HG03025 (cell line): ENCODE measurements at regions not wholly inside any gene's neighbourhood (a gene's known extent, or its start where the extent isn't known, plus 50 kb on each side); places are given as distances from the start of the nearest gene placed in this dataset.
A peak's percentile ranks its signal among the peaks of the same experiment; 100 is the strongest.

Experiments used
- ATAC-seq: cut with Tn5 transposase; IDR thresholded peaks from one replicate; pipeline ENCODE4 v1.9.1; 2021; ENCODE audit warnings: mild to moderate bottlenecking, moderate library complexity; ENCODE audit not compliant: unreplicated experiment, low FRiP score

DNA sequence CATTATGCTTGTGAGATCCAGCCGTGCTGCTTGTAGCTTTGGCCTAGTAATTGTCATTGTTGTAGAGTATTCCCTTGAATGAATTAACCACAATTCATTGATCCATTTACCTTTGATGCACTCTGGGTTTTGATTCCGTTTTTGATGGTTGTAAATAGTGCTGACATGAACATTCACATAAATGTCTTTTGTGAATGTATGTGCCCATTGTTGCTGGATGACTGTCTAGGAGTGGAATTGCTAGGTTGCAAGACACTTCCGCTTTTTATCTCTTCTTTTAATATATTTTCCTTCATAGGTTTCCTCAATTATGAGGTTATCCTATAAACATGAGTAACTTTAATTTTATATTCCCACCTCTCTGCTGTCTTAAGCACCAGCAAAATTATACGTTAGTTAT lies 104.8 kb upstream of the CCDC68 start:
- ATAC-seq, result no peak

DNA sequence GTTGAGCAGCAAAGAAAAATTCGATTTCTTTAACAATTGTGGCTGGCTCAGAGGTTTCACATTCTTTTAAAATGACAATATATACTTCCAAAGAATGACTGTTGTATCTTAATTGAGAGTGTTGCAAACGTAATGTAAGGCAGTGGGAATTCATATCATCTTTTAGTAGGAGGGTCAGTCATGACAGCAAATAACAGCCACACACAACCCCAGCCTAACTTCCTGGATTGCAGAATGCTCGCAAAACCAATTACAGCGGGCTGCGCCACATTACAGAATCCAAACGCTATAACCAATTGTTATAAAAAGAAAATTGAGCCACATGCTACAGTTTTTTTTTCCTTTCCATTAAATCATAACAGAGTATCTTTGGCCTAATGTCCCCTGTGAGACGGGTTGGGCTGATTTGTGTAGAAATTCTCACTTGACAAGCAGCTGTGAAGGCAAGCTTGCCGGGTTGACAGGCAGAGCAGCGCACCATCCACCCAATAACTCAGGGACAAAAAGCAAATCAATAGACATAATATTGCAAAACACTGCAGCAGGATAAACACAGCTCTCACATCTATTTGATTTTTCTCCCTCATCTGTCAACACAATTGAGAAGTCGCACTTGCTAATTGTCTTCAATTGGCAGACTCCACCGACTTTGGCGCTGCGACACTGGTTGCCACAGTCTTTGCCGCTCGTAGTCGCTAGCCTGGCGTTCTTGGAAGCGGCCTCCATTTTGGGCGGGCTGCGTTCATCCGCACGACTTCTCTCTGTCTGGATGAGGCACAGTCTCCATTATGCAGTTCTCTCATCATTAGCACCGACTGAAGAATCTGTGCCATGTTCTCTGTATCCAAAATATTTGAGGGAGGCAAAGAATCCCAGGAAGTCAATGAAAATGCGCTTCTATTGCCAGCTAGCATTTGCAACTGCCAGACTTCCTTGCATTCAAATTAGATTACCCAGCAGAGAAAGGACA lies 95.0 kb upstream of the CCDC68 start:
- no peak for ATAC-seq

DNA sequence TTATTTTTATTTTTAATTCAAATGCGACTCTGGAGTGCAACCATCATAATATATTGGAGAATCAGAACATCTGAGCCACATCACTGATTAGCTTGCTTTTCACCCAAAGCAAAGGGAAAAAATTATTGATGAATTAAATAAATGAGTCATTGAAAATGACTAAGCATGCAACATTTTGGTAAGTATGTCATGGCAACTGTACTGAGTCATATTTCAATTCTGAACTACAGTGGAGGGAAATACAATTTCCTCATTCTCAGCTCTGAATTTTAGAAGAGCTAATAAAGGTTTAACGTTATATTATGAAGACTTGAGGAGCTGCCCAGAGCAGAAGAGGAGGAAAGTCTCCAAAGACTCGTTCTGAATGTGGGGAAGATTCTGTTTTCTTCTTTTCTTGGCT lies 89.6 kb upstream of the CCDC68 start:
- no peak for ATAC-seq

DNA sequence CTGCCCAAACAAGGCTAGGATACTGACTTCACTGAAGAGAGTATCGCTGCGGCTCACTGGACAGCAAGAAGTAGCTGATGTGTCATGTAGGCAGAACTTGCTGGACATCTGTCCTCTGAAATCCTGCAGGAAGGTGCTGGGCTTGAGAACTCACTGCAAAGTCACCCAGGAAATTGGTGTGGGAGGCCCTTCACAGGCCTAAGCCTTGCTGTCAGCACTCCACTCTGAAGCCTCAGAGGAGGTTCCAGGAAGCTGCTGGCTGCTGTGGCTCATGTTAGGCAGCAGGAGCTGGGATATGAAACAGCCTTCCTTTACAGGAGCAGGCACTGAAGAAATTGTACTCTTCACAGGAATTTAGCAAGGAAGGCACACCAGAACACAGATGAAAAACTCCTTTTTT lies 88.3 kb upstream of the CCDC68 start:
- ATAC-seq, result no peak

DNA sequence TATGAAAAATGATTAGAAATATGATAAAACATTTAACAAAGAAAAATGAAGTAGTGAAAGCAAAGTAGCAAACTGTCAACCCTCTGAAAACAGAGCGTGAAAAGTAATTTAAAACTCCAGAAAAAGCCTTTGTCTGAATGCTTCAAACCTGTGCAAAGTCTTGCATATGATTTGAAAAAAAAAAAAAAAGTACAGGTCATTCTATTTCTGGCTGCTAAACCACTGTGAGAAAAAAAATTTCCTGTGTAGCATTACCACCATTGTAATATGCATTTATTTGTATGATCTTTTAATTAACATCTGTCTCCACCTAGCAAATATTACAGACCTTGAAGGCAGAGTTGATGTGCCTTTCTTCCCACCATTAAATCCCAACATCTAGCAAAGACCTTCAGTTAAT lies 82.1 kb upstream of the CCDC68 start:
- ATAC-seq, result no peak

DNA sequence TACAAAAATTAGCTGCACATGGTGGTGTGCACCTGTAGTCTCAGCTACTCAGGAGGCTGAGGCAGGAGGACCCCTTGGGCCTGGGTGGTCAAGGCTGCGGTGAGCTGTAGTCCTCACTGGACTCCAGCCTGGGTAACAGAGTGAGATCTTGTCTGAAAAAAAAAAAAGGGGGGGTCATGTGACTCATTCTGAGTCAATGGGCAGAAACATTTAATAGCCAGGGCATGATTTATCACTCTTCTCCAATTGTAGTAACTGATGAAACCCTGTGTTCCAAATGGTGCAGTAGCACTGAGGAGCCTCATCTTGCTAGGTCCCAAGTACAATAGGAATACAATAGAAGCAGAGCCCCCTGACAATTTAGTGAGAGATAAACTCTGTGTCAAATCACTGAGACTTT lies 78.9 kb upstream of the CCDC68 start:
- no peak for ATAC-seq

DNA sequence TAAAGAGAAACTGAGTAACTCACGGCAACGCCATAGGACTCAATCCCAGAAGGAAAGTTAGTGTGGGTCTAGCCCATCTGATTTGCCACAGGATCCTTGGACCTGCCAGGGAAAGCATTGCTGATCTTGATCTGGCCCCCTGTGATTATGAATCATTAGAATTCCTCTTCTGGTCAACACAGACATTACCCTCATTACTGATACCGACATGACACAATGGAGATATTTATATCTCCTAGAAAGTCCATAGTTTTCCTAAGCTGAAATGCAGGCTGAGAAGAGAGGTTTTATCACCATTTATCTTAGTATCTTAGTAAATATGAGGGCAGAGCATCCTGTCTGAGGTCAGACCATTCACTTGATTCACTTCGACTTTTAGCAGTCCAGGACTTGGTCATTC lies 75.5 kb upstream of the CCDC68 start:
- ATAC-seq, result no peak

DNA sequence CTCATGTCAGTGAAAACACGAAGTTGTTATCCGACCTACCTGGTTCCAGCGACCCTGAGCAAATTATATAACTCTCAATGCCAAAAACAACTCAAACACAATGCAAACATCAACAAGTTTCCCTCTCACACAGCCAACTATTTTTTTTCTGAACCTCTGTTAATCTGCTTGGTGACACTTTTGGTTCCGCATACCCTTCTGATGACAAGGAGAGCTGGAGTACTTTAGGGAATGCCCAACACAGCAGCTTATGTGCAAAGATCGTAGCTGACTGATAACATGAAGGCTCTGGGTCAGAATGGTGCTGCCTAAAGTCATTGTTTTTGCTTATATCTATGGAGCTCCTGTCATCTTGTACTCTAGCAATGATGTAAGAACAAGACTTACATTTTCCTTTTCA lies 72.7 kb upstream of the CCDC68 start:
- ATAC-seq, result peak; percentile 57

DNA sequence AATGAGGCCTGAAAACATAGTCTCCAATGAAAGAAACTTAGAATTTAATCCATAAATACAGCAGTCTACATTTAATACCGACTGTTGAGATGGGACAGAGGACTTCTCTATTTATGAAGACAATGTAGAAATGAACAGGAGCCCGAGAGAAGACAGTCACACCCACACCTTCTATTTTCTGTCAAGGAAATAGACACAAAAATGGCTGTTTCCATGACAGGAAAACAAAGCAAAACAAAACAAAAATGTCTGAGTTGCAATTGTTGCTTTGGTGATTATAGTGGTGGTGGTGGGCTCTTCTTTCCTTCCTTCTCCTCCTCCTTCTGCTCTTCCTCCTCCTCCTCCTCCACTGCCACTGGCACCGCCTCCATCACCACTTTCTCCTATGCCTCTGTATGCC lies 72.3 kb upstream of the CCDC68 start:
- peak; percentile 24 for ATAC-seq

DNA sequence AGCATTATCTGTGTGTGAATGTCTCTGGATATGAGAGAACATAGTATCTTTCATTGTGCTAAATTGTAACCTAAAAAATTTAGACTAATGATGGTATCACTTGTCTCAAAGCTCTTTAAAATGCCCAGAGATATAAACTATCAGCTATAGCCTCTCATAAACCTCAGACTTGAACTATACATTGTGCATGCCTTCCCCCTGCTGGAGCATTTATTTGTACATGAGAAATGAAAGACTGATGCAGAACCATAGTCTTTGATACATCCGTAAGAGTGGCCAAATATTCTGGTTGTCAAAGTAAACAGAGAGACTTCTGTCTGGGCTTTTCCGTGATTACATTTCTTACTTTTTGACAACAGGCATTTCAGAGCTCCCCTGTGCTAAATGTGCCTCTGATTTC lies 71.9 kb upstream of the CCDC68 start:
- ATAC-seq, result no peak

DNA sequence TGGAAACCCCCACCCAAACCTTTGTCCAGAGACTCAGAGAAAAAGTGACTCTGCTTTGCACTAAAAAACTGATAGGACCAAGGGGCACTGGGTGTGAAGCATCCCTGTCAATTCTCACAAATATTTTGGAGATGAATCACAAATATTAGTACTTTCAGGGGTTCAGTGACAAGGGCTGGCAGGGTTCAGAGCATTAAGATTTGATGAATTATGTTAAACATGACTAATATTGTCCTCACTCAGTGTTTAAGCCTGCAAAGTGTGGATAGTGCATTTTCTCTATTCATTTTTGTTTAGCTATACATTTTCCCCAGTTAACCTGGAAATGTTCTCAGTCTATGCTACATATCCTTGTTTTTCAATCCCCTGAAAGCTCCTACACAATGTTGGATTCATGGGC lies 65.3 kb upstream of the CCDC68 start:
- no peak for ATAC-seq

DNA sequence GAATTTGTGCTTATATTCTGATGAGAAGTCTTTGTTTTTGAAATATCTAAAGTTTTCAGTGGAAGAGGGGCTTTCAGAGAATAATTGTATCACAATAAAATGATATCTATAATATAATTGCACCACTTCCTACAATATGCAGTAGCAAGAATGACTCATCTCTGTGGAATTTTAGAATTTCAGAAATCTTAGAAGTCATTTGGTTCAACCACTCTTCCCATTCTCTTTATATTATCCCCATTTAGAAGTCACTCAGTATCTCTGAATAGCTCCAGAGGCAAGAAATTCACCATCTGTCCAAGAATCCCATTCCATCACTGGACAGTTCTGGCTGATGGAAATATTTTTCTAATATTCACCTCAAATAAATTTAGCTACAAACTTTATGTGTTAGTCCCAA lies 59.3 kb upstream of the CCDC68 start:
- no peak for ATAC-seq

DNA sequence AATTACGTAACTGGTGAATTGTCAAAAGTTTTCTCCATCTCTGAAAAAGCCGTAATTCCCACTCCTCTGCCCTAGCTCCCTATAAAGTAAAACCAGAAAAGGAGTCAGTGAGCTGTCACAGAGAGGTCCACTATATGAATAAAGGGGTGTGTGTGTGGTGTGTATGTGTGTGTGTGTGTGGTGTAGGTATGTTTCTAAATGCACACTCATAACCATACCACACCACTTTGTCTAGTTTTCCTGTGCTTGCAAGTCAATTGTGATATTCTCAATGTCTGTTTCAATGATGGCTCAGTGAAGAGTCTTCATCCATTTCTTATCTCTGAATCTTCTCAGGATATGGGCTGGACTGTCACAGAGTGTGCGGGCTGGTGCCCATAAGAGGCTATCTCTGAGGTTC lies 54.8 kb upstream of the CCDC68 start:
- no peak for ATAC-seq

DNA sequence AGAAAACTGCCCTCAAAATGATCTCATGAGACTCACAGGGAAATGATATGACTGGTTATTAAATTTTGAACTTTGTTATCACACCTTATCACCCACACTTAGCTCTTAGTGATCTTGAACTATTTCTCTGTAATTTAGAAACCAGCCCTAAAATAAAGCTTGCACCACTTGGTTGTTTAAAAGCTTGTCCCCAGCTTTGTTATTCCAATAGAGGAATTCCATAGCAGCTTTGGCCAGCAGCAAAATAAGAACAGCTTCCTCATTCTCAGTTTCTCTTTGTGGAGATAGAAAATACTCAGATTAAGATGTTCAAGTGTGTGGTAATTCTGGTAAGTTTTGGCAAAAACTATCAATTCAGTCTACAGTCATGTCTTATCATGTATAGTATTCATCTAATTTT lies 54.4 kb upstream of the CCDC68 start:
- no peak for ATAC-seq

DNA sequence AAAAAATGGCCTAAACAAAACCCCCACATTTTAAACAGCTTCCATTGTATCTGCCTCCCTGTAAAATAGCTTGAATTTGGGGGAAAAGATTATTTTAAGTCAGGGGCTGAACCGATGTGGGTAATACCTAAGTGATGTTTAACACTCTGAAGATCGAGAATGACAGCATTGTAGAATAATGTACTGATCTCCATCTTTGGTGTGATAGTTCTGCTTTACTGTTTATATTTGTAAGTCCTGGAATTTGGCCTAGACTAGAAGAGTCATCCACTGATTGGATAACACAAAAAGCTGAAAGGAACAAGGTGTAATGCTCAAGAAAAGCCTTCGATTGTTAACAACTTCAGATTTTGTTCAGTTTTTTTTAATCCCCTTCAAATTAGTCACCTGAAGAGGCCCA lies 53.8 kb upstream of the CCDC68 start:
- ATAC-seq, result no peak

DNA sequence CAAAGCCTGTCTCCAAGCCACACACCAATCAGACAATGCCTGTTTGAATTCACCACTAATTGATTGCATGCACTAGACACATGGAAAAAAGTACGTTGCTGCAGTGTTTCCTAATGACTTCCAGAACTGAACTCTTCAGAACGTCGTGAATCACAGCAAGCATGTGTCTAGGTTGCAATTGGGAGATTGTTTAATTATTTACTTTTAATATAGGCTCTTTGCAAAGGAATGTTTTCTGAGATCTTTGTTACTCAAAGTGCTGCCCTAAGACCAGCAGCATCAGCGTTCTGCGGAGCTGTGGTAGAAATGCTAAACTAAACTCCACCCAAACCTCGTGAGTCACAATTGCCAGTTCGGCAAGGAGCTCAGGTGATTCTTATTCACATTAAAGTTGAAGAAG lies 52.7 kb upstream of the CCDC68 start:
- no peak for ATAC-seq
